22Rv1 (cell line): ENCODE measurements at regions not wholly inside any gene's neighbourhood (a gene's known extent, or its start where the extent isn't known, plus 50 kb on each side); places are given as distances from the start of the nearest gene placed in this dataset.

Experiments
- H3K27ac ChIP-seq: fragments of 450-650 bp; 2 replicates; pipeline ENCODE4 v1.5.1; 2017
- CTCF ChIP-seq: fragments of 450-650 bp; IDR thresholded peaks from 2 replicates; pipeline ENCODE4 v1.5.1; 2017; ENCODE audit warnings: mild to moderate bottlenecking
- ZFX ChIP-seq: fragments of 450-650 bp; IDR thresholded peaks from 2 replicates; pipeline ENCODE4 v1.6.1; 2017; ENCODE audit warnings: antibody characterized with exemption, borderline replicate concordance

GRCh38 chr2:19141234-19142004, 217.0 kb downstream of the OSR1 start:
- H3K27ac ChIP-seq: no peak overlapping the region
- TF ChIP-seq CTCF: no peak
- no peak for TF ChIP-seq ZFX

GRCh38 chr2:19140463-19141208, 217.8 kb downstream of the OSR1 start:
- no peak overlapping the region for H3K27ac ChIP-seq

GRCh38 chr2:19139386-19139785, 219.0 kb downstream of the OSR1 start:
- H3K27ac ChIP-seq: no peak overlapping the region
- no peak for TF ChIP-seq CTCF
- no peak for TF ChIP-seq ZFX

More at GRCh38 chr2:19140463-19141208, 217.8 kb downstream of the OSR1 start:
- no peak for TF ChIP-seq CTCF
- no peak for TF ChIP-seq ZFX

GRCh38 chr2:19138264-19138825, 220.1 kb downstream of the OSR1 start:
- peak overlapping the region; percentile 66 for H3K27ac ChIP-seq
- TF ChIP-seq ZFX (no peak), CTCF (no peak)

GRCh38 chr2:19137433-19137832, 221.0 kb downstream of the OSR1 start:
- no peak for TF ChIP-seq CTCF
- no peak for TF ChIP-seq ZFX
- H3K27ac ChIP-seq: no peak overlapping the region; the same call in 1 of the 2 replicates

- H3K27ac ChIP-seq: no peak overlapping the region
- TF ChIP-seq CTCF (no peak), ZFX (no peak)
These were observed 225.5 kb downstream of the OSR1 start for GRCh38 chr2:19132967-19133366.
